PC-9 (cell line): ENCODE measurements at regions not wholly inside any gene's neighbourhood (a gene's known extent, or its start where the extent isn't known, plus 50 kb on each side); places are given as distances from the start of the nearest gene placed in this dataset.

Experiments
- CTCF ChIP-seq: fragments of 200-600 bp; sonication (generic); conservative IDR thresholded peaks from 2 replicates; pipeline ENCODE4 v1.6.1; 2017; ENCODE audit warnings: mixed run types, antibody characterized with exemption, mild to moderate bottlenecking, moderate library complexity
- EZH2 ChIP-seq: fragments of 200-600 bp; sonication (generic); IDR thresholded peaks from 2 replicates; pipeline ENCODE4 v1.8.0; 2017; ENCODE audit warnings: antibody characterized with exemption, low read depth

- TF ChIP-seq CTCF = no peak
- TF ChIP-seq EZH2 = no peak
Measured at GRCh38 chr13:26880735-26881134, 120.1 kb upstream of the GPR12 start.
